GM23338 (cell line): ENCODE measurements at regions not wholly inside any gene's neighbourhood (a gene's known extent, or its start where the extent isn't known, plus 50 kb on each side); places are given as distances from the start of the nearest gene placed in this dataset.

Source experiments
- ATAC-seq: fragments of 200-7000 bp; cut with Tn5 transposase; 3 replicates; pipeline ENCODE4 v1.9.1; 2020
- DNase-seq: peaks from one replicate; pipeline ENCODE4 v3.0.0-alpha.2; 2015; ENCODE audit warnings: low spot score
- H2AFZ ChIP-seq: fragments of 200-600 bp; sonication (generic); 2 replicates; pipeline ENCODE4 v1.8.0; 2016; ENCODE audit warnings: antibody characterized with exemption, mild to moderate bottlenecking, moderate library complexity
- H3F3A ChIP-seq: fragments of 200-600 bp; sonication (generic); replicated peaks from 2 replicates; pipeline ENCODE4 v1.8.0; 2017; ENCODE audit warnings: antibody characterized with exemption, mixed run types, low read depth
- H3K27ac ChIP-seq: fragments of 200-600 bp; sonication (generic); 2 replicates; pipeline ENCODE4 v1.6.1; 2016; ENCODE audit warnings: low read depth
- H3K27me3 ChIP-seq: fragments of 200-600 bp; sonication (generic); 2 replicates; pipeline ENCODE4 v1.8.0; 2016; ENCODE audit warnings: mild to moderate bottlenecking, mixed run types, moderate library complexity; ENCODE audit not compliant: insufficient read depth
- H3K36me3 ChIP-seq: fragments of 200-600 bp; sonication (generic); 2 replicates; pipeline ENCODE4 v1.8.0; 2016; ENCODE audit warnings: mild to moderate bottlenecking; ENCODE audit not compliant: insufficient read depth
- H3K4me1 ChIP-seq: fragments of 200-600 bp; sonication (generic); 2 replicates; pipeline ENCODE4 v1.8.0; 2016; ENCODE audit warnings: mild to moderate bottlenecking, moderate library complexity; ENCODE audit not compliant: insufficient read depth
- H3K4me2 ChIP-seq: fragments of 200-600 bp; sonication (generic); 2 replicates; pipeline ENCODE4 v1.7.1; 2017; ENCODE audit warnings: mixed run types
- H3K4me3 ChIP-seq: fragments of 200-600 bp; sonication (generic); 2 replicates; pipeline ENCODE4 v1.6.1; 2016; ENCODE audit warnings: mixed run types
- H3K79me2 ChIP-seq: fragments of 200-600 bp; sonication (generic); replicated peaks from 2 replicates; pipeline ENCODE4 v1.8.0; 2017; ENCODE audit warnings: mild to moderate bottlenecking; ENCODE audit not compliant: insufficient read depth
- H3K9me2 ChIP-seq: fragments of 200-600 bp; sonication (generic); 2 replicates; pipeline ENCODE4 v1.8.0; 2017; ENCODE audit not compliant: insufficient read depth
- H4K20me1 ChIP-seq: fragments of 200-600 bp; sonication (generic); replicated peaks from 2 replicates; pipeline ENCODE4 v1.8.0; 2017; ENCODE audit warnings: mild to moderate bottlenecking; ENCODE audit not compliant: insufficient read depth
- H3K27ac Mint-ChIP-seq: 2 replicates; pipeline ENCODE4 v1.8.0; 2020; ENCODE audit warnings: inconsistent platforms, mild to moderate bottlenecking, moderate library complexity, mixed read lengths
- H3K27me3 Mint-ChIP-seq: 3 replicates; pipeline ENCODE4 v1.8.0; 2022; ENCODE audit warnings: low read depth, mild to moderate bottlenecking, moderate library complexity, mixed read lengths, inconsistent platforms; ENCODE audit not compliant: insufficient read depth, poor library complexity
- H3K36me3 Mint-ChIP-seq: 3 replicates; pipeline ENCODE4 v1.8.0; 2021; ENCODE audit warnings: low read depth, mild to moderate bottlenecking, inconsistent platforms, moderate library complexity, mixed read lengths
- H3K4me1 Mint-ChIP-seq: 3 replicates; pipeline ENCODE4 v1.8.0; 2020; ENCODE audit warnings: mild to moderate bottlenecking, inconsistent platforms, mixed read lengths
- H3K4me3 Mint-ChIP-seq: 3 replicates; pipeline ENCODE4 v1.8.0; 2021; ENCODE audit warnings: moderate library complexity, mild to moderate bottlenecking, inconsistent platforms, mixed read lengths
- H3K9me3 Mint-ChIP-seq: 3 replicates; pipeline ENCODE4 v1.8.0; 2020; ENCODE audit warnings: moderate library complexity, mild to moderate bottlenecking, inconsistent platforms, mixed read lengths
- CREB1 ChIP-seq: fragments of 250-450 bp; sonication (Bioruptor Pico); IDR thresholded peaks from 2 replicates; pipeline ENCODE4 v1.5.0; 2020; ENCODE audit warnings: low read depth, mild to moderate bottlenecking, moderate library complexity
- CTCF ChIP-seq, 2 experiments: fragments of 200-600 bp in 1 of 2; sonication (generic) in 1 of 2; conservative IDR thresholded peaks; 2 replicates each; pipeline versions ENCODE4 v1.5.1 to v1.6.1; 2016 to 2017; ENCODE audit warnings: antibody characterized with exemption in 2 of 2, low read depth in 2 of 2, mild to moderate bottlenecking in 2 of 2, moderate library complexity in 1 of 2
- ETS1 ChIP-seq: IDR thresholded peaks from 2 replicates; pipeline ENCODE4 v1.6.1; 2016; ENCODE audit warnings: antibody characterized with exemption
- EZH2phosphoT487 ChIP-seq: fragments of 200-600 bp; sonication (generic); IDR thresholded peaks from one replicate; pipeline ENCODE4 v1.8.1; 2018; ENCODE audit warnings: antibody characterized with exemption; ENCODE audit not compliant: unreplicated experiment
- NANOG ChIP-seq: IDR thresholded peaks from 2 replicates; pipeline ENCODE4 v1.6.1; 2016; ENCODE audit warnings: antibody characterized with exemption, borderline replicate concordance
- STAT1 ChIP-seq: IDR thresholded peaks from one replicate; pipeline ENCODE4 v1.6.1; 2016; ENCODE audit warnings: antibody characterized with exemption; ENCODE audit not compliant: unreplicated experiment
- ZNF114 ChIP-seq: fragments of 250-450 bp; sonication (Bioruptor Pico); IDR thresholded peaks from 2 replicates; pipeline ENCODE4 v1.5.0; 2020; ENCODE audit warnings: mild to moderate bottlenecking, moderate library complexity
- ZNF331 ChIP-seq: fragments of 250-450 bp; sonication (Bioruptor Pico); IDR thresholded peaks from 2 replicates; pipeline ENCODE4 v1.5.0; 2020; ENCODE audit warnings: low read depth, mild to moderate bottlenecking, moderate library complexity
- ZNF462 ChIP-seq: fragments of 250-450 bp; sonication (Bioruptor Pico); IDR thresholded peaks from 2 replicates; pipeline ENCODE4 v1.5.0; 2020; ENCODE audit warnings: mild to moderate bottlenecking, moderate library complexity

- Mint-ChIP-seq H3K27ac (no peak overlapping the region; the same call in 1 of the 2 replicates), H3K4me3 (no peak overlapping the region), H3K9me3 (no peaks in the 10 kb centered on the region), H3K36me3 (no peaks in the 10 kb centered on the region), H3K4me1 (no peaks in the 10 kb centered on the region), H3K27me3 (peaks cover 13% of the 10 kb centered on the region)
- TF ChIP-seq EZH2phosphoT487 (no peak), STAT1 (no peak), NANOG (no peak), CTCF (conservative IDR thresholded peaks at IDR 0.05; ENCODE audit: low read depth in 2 of 2) (no peak), ETS1 (no peak), ZNF114 (CRISPR knock-in tag) (no peak)
- H3K79me2 ChIP-seq: no peaks in the 10 kb centered on the region
- DNase-seq: no peak
- H4K20me1 ChIP-seq: no peaks in the 10 kb centered on the region
- no peak overlapping the region for H3K4me2 ChIP-seq
- no peak for ATAC-seq
- H3K9me2 ChIP-seq: no peaks in the 10 kb centered on the region; the same call in 1 of the 2 replicates
- no peak overlapping the region for H3K4me3 ChIP-seq
- no peaks in the 10 kb centered on the region for H3K36me3 ChIP-seq
- H3K4me1 ChIP-seq: no peaks in the 10 kb centered on the region
- H3K27me3 ChIP-seq: no peaks in the 10 kb centered on the region
- H3F3A ChIP-seq: no peaks in the 10 kb centered on the region
- H2AFZ ChIP-seq: no peak overlapping the region
- H3K27ac ChIP-seq: no peak overlapping the region
Observed at GRCh38 chr15:69631005-69631404, 178.4 kb downstream of the RPLP1 start.

- no peak overlapping the region for H3K27ac ChIP-seq
- H3K9me2 ChIP-seq: no peaks in the 10 kb centered on the region; the same call in 1 of the 2 replicates
- ATAC-seq: no peak
- no peak overlapping the region for H2AFZ ChIP-seq
- Mint-ChIP-seq H3K36me3 (no peaks in the 10 kb centered on the region), H3K4me1 (no peaks in the 10 kb centered on the region), H3K27ac (no peak overlapping the region), H3K9me3 (no peaks in the 10 kb centered on the region; the same call in 2 of the 3 replicates), H3K27me3 (peaks cover 16% of the 10 kb centered on the region), H3K4me3 (no peak overlapping the region)
- H3K36me3 ChIP-seq: no peaks in the 10 kb centered on the region
- H3K4me3 ChIP-seq: no peak overlapping the region
- no peaks in the 10 kb centered on the region for H3K27me3 ChIP-seq
- no peaks in the 10 kb centered on the region for H3K79me2 ChIP-seq
- no peaks in the 10 kb centered on the region for H3F3A ChIP-seq
- DNase-seq: no peak
- no peak overlapping the region for H3K4me2 ChIP-seq
- no peaks in the 10 kb centered on the region for H4K20me1 ChIP-seq
- no peak for TF ChIP-seq CREB1
- no peak for TF ChIP-seq EZH2phosphoT487
- no peak for TF ChIP-seq ZNF331
- no peak for TF ChIP-seq ZNF462 (CRISPR knock-in tag)
- no peaks in the 10 kb centered on the region for H3K4me1 ChIP-seq
Observed at GRCh38 chr15:69631978-69632377, 179.4 kb downstream of the RPLP1 start.
